HepG2 (cell line): ENCODE measurements at regions not wholly inside any gene's neighbourhood (a gene's known extent, or its start where the extent isn't known, plus 50 kb on each side); places are given as distances from the start of the nearest gene placed in this dataset.

ENCODE experiments used
- ATAC-seq: fragments of 200-7000 bp; cut with Tn5 transposase; 3 replicates; pipeline ENCODE4 v1.9.1; 2020; ENCODE audit warnings: mild to moderate bottlenecking, moderate library complexity
- BruUV-seq: library from RNA; stranded (reverse); fragments of 400-500 nt; replicated peaks from 2 replicates; lab custom pipeline; 2021; lab: Mats Ljungman, UMichigan
- CTCF ChIA-PET: fragments of 300-600 bp; formaldehyde crosslinking; extraction: SDS; loops from one replicate; lab custom pipeline; 2021; ENCODE audit warnings: low total read pairs, inconsistent platforms, low intra/inter-chr PET ratio; lab: Yijun Ruan, JAX
- POLR2A ChIA-PET: fragments of 350-600 bp; sonication (Branson Sonifier 250); formaldehyde crosslinking; loops from one replicate; lab custom pipeline; 2020; ENCODE audit warnings: antibody characterized with exemption, inconsistent platforms; lab: Yijun Ruan, JAX
- DNase-seq: peaks from one replicate; pipeline ENCODE4 v3.0.0-alpha.2; 2015; ENCODE audit warnings: low spot score
- FAIRE-seq: peaks from 3 replicates; lab custom pipeline; 2011; peaks lifted over from hg19 to GRCh38; lab: Jason Lieb, UNC
- H2AFZ ChIP-seq: one replicate; pipeline ENCODE4 v1.6.1; 2011; ENCODE audit warnings: low read length, inconsistent platforms
- H3K27ac ChIP-seq: fragments of 300-600 bp; 3 replicates; pipeline ENCODE4 v1.8.0; 2011; ENCODE audit warnings: mixed run types, mild to moderate bottlenecking, mixed read lengths, low read length, inconsistent platforms; ENCODE audit not compliant: insufficient read depth; ENCODE audit errors: extremely low read length
- H3K27me3 ChIP-seq, 2 experiments: fragments of 200-600 bp in 1 of 2; 2 replicates in 1 of 2; 3 replicates in 1 of 2; pipeline versions ENCODE4 v1.6.0 to v1.8.0; 2011; ENCODE audit warnings: low read length in 2 of 2, mild to moderate bottlenecking in 2 of 2, moderate library complexity in 2 of 2, inconsistent platforms in 1 of 2; ENCODE audit not compliant: insufficient read depth in 2 of 2, control insufficient read depth in 1 of 2
- H3K36me3 ChIP-seq, 2 experiments: fragments of 200-600 bp in 1 of 2; replicated peaks in 1 of 2; 2 replicates in 1 of 2; 3 replicates in 1 of 2; pipeline versions ENCODE4 v1.5.1 to v1.8.0; 2011; ENCODE audit warnings: low read length in 2 of 2, inconsistent platforms in 1 of 2; ENCODE audit not compliant: insufficient read depth in 2 of 2, control insufficient read depth in 1 of 2
- H3K4me1 ChIP-seq: 2 replicates; pipeline ENCODE4 v1.5.1; 2012; ENCODE audit warnings: low read length, inconsistent platforms; ENCODE audit not compliant: insufficient read depth
- H3K4me2 ChIP-seq: 2 replicates; pipeline ENCODE4 v1.6.0; 2011; ENCODE audit warnings: low read depth, low read length, inconsistent platforms
- H3K4me3 ChIP-seq, 3 experiments: fragments of 200-600 bp in 1 of 3; sonication (generic), shearing (Covaris generic) in 1 of 3; replicated peaks in 1 of 3; 2 replicates each; pipeline ENCODE4 v1.5.1; 2011 to 2016; ENCODE audit warnings: low read length in 3 of 3, inconsistent platforms in 2 of 3, low read depth in 2 of 3, mild to moderate bottlenecking in 2 of 3, control low read depth in 1 of 3, mixed read lengths in 1 of 3; ENCODE audit not compliant: insufficient read depth in 1 of 3
- H3K79me2 ChIP-seq: one replicate; pipeline ENCODE4 v1.6.1; 2011; ENCODE audit warnings: low read length, inconsistent platforms; ENCODE audit not compliant: insufficient read depth
- H3K9ac ChIP-seq: 2 replicates; pipeline ENCODE4 v1.6.0; 2011; ENCODE audit warnings: mild to moderate bottlenecking, low read depth, low read length, inconsistent platforms; ENCODE audit not compliant: insufficient read depth
- H3K9me3 ChIP-seq: 2 replicates; pipeline ENCODE4 v1.5.1; 2012; ENCODE audit warnings: mild to moderate bottlenecking, low read length
- H4K20me1 ChIP-seq: 2 replicates; pipeline ENCODE4 v1.6.0; 2011; ENCODE audit warnings: inconsistent platforms, mild to moderate bottlenecking, low read length, moderate library complexity; ENCODE audit not compliant: insufficient read depth
- PPARG ChIP-seq: conservative IDR thresholded peaks from 2 replicates; pipeline ENCODE4 v1.6.1; 2016; ENCODE audit warnings: missing biosample characterization, missing genetic modification reagents
- ZC3H13 ChIP-seq: sonication (generic); formaldehyde crosslinking; IDR thresholded peaks from 2 replicates; pipeline ENCODE4 v1.8.1; 2023; ENCODE audit warnings: mild to moderate bottlenecking, missing genetic modification reagents, moderate library complexity
- ZNF646 ChIP-seq: sonication (generic); formaldehyde crosslinking; IDR thresholded peaks from 2 replicates; pipeline ENCODE4 v1.9.0; 2021; ENCODE audit warnings: mild to moderate bottlenecking, missing genetic modification reagents
- ZNF850 ChIP-seq: sonication (generic); formaldehyde crosslinking; conservative IDR thresholded peaks from 2 replicates; pipeline ENCODE4 v1.9.0; 2021; ENCODE audit warnings: mild to moderate bottlenecking, missing genetic modification reagents
- WGBS: methylation state at CpG from one replicate; pipeline ENCODE4 v1.1.6; 2017; ENCODE audit warnings: low lambda C conversion rate; 5-methylcytosine and 5-hydroxymethylcytosine counted together
- in situ Hi-C: cut with HindIII; loops from 2 replicates; pipeline ENCODE4 v1.10.0; 2017; ENCODE audit warnings: low pct_unique_long_range_greater_than_20kb; ENCODE audit not compliant: extremely low pct_ligation_motif_present
- intact Hi-C: fragments of 100-400 bp; cut with micrococcal nuclease; formaldehyde crosslinking; loops from one replicate; pipeline ENCODE4 v1.10.0; 2022; ENCODE audit not compliant: unreplicated experiment

GRCh38 chr11:90355200-90355599, 132.4 kb upstream of the CHORDC1 start:
- H2AFZ ChIP-seq, result no peak overlapping the region
- in situ Hi-C loops (no loop called here), intact Hi-C loops (no loop called here)
- ChIA-PET POLR2A (no interaction called here), CTCF (no interaction called here)
- no peak overlapping the region for H3K4me2 ChIP-seq
- no peaks in the 10 kb centered on the region for H3K4me1 ChIP-seq
- no peak overlapping the region for H3K27ac ChIP-seq
- WGBS, result 29% methylated on average over 1 of the region's 1 CpG
- no peaks in the 10 kb centered on the region for H3K79me2 ChIP-seq
- H3K27me3 ChIP-seq, result no peaks in the 10 kb centered on the region
- no peaks in the 10 kb centered on the region for H3K9me3 ChIP-seq
- H3K36me3 ChIP-seq, result no peaks in the 10 kb centered on the region
- TF ChIP-seq ZNF850 (no peak), ZC3H13 (CRISPR knock-in tag) (no peak), PPARG (no peak), ZNF646 (CRISPR knock-in tag) (no peak)
- H3K9ac ChIP-seq, result no peak overlapping the region
- ATAC-seq, result no peak
- no peaks in the 10 kb centered on the region for H4K20me1 ChIP-seq
- BruUV-seq, result no TSS peak
- no peak for DNase-seq
- no peak for FAIRE-seq
- no peak overlapping the region for H3K4me3 ChIP-seq
